Fibroblast of mammary gland (primary cell): ENCODE measurements at regions not wholly inside any gene's neighbourhood (a gene's known extent, or its start where the extent isn't known, plus 50 kb on each side); places are given as distances from the start of the nearest gene placed in this dataset.
"Not testable (repeated sequence)": the region's sequence is repeated elsewhere in the genome, so short reads cannot be mapped to it uniquely, and the experiment has no call there.

Experiments used
- DNase-seq: peaks from one replicate; pipeline ENCODE4 v3.0.0-alpha.2; 2010; ENCODE audit warnings: low read depth
- H3K4me3 ChIP-seq: 2 replicates; pipeline ENCODE4 v1.5.1; 2011; ENCODE audit warnings: low read depth, mild to moderate bottlenecking, low read length, moderate library complexity; ENCODE audit not compliant: control insufficient read depth
- CTCF ChIP-seq: conservative IDR thresholded peaks from 2 replicates; pipeline ENCODE4 v1.5.1; 2011; ENCODE audit warnings: low read depth, low read length, inconsistent platforms; ENCODE audit not compliant: control insufficient read depth, insufficient read depth

GRCh38 chr2:65766768-65767267 lies 334.4 kb upstream of the SPRED2 start:
- no peak for TF ChIP-seq CTCF
- DNase-seq: no peak
- no peak overlapping the region for H3K4me3 ChIP-seq

GRCh38 chr2:65765376-65765775 lies 333.0 kb upstream of the SPRED2 start:
- DNase-seq: no peak
- TF ChIP-seq CTCF: no peak
- H3K4me3 ChIP-seq: no peak overlapping the region

- no peak overlapping the region for H3K4me3 ChIP-seq
- no peak for DNase-seq
- TF ChIP-seq CTCF: no peak
Measured at GRCh38 chr2:65762068-65762467, 329.7 kb upstream of the SPRED2 start.

- no peak overlapping the region for H3K4me3 ChIP-seq
- DNase-seq: peak; percentile 29
- no peak for TF ChIP-seq CTCF
Measured at GRCh38 chr2:65754219-65754618, 321.8 kb upstream of the SPRED2 start.

- no peak overlapping the region for H3K4me3 ChIP-seq
- no peak for DNase-seq
- TF ChIP-seq CTCF: no peak
Measured at GRCh38 chr2:65751408-65751807, 319.0 kb upstream of the SPRED2 start.

- peak; percentile 58 for DNase-seq
- no peak overlapping the region for H3K4me3 ChIP-seq
- TF ChIP-seq CTCF: no peak
Measured at GRCh38 chr2:65749545-65749944, 317.1 kb upstream of the SPRED2 start.

GRCh38 chr2:65747875-65748274 lies 315.5 kb upstream of the SPRED2 start:
- not testable (repeated sequence) for H3K4me3 ChIP-seq, DNase-seq
